ENCODE measurements at regions not wholly inside any gene's neighbourhood (a gene's known extent, or its start where the extent isn't known, plus 50 kb on each side); places are given as distances from the start of the nearest gene placed in this dataset.
A peak's percentile ranks its signal among the peaks of the same experiment; 100 is the strongest.

- Mint-ChIP-seq H3K27ac (peak overlapping the region; percentile 95), H3K9me3 (ENCODE audit: insufficient read depth) (no peaks in the 10 kb centered on the region), H3K27me3 (no peaks in the 10 kb centered on the region), H3K4me3 (peak overlapping the region; percentile 26), H3K4me1 (peaks cover 83% of the 10 kb centered on the region)
- H4K20me1 ChIP-seq (ENCODE audit: control insufficient read depth, insufficient read depth, low read length, poor library complexity, severe bottlenecking), result no peaks in the 10 kb centered on the region
- no peak overlapping the region for H3K4me3 ChIP-seq (ENCODE audit: control extremely low read depth in 1 of 5, extremely low read depth in 1 of 5, insufficient read depth in 1 of 5, low read depth in 2 of 5, low read length in 4 of 5)
- no peaks in the 10 kb centered on the region for H3K27me3 ChIP-seq (replicated peaks in 1 of 4; ENCODE audit: control extremely low read depth in 1 of 4, control insufficient read depth in 3 of 4, insufficient read depth in 4 of 4, low read length in 3 of 4)
- H3K4me2 ChIP-seq (replicated peaks; ENCODE audit: low read depth, low read length, poor library complexity, severe bottlenecking), result peak overlapping the region; percentile 12
- WGBS (ENCODE audit: insufficient coverage), result no CpG with 5 or more reads among the region's 2 CpGs
- no peak overlapping the region for H2AFZ ChIP-seq (ENCODE audit: insufficient read depth, low read depth, low read length, poor library complexity, severe bottlenecking)
- no peak for TF ChIP-seq CTCF (IDR thresholded peaks at IDR 0.05)
- no peak for TF ChIP-seq EZH2 (IDR thresholded peaks at IDR 0.05; ENCODE audit: borderline replicate concordance, insufficient read depth, low read depth, low read length, poor library complexity, severe bottlenecking)
- POLR2A ChIA-PET, result interaction anchor here (1.4 to 4.9 kb wide), 3 partner anchors 12 to 79 kb away, joined by 3 to 60 read pairs (median 6); no protein-coding TSS in a partner anchor
- peak overlapping the region in 1 of 2 donors; percentile 99 for H3K27ac ChIP-seq (ENCODE audit: low read length in 2 of 2)
- H3K9me3 ChIP-seq (ENCODE audit: control extremely low read depth in 1 of 3, control insufficient read depth in 2 of 3, insufficient read depth in 1 of 3, low read length in 2 of 3), result peaks cover 0 to 9% (median 0%) of the 10 kb centered on the region in 3 donors
- no peaks in the 10 kb centered on the region for H3K79me2 ChIP-seq (ENCODE audit: control insufficient read depth, insufficient read depth, low read length)
- DNase-seq (peak; percentile 43), ATAC-seq (ENCODE audit: low read depth) (no peak)
- no peak overlapping the region for H3K9ac ChIP-seq (ENCODE audit: low read length)
- H3K36me3 ChIP-seq (replicated peaks in 1 of 2; ENCODE audit: control extremely low read depth in 1 of 2, control insufficient read depth in 1 of 2, extremely low read depth in 1 of 2, insufficient read depth in 2 of 2, low read length in 1 of 2), result no peaks in the 10 kb centered on the region
- intact Hi-C loops (cut with micrococcal nuclease), result loop anchor here (5.0 to 10.0 kb wide), 3 partner anchors 252 to 1354 kb away; no protein-coding TSS in a partner anchor
- CTCF ChIA-PET, result interaction anchor here (0.9 to 36.8 kb wide), 5 partner anchors 8 to 114 kb away, joined by 4 to 1002 read pairs (median 41); partner anchors contain the start of gene TAGAP
- peaks cover 69 to 77% of the 10 kb centered on the region in 2 donors for H3K4me1 ChIP-seq (ENCODE audit: control insufficient read depth in 2 of 2, insufficient read depth in 2 of 2, low read length in 2 of 2)
Measured at GRCh38 chr6:159118924-159119323, 50.3 kb upstream of the FNDC1 start.

GRCh38 chr6:159117563-159117962 is 51.6 kb upstream of the FNDC1 start:
- H3K27me3 ChIP-seq (replicated peaks in 1 of 4; ENCODE audit: control extremely low read depth in 1 of 4, control insufficient read depth in 3 of 4, insufficient read depth in 4 of 4, low read length in 3 of 4), result no peaks in the 10 kb centered on the region
- H3K4me1 ChIP-seq (ENCODE audit: control insufficient read depth in 2 of 2, insufficient read depth in 2 of 2, low read length in 2 of 2), result peaks cover 81 to 84% of the 10 kb centered on the region in 2 donors
- 0% methylated on average over 4 of the region's 5 CpGs for WGBS (ENCODE audit: insufficient coverage)
- peak overlapping the region; percentile 99 for H3K27ac ChIP-seq (ENCODE audit: low read length in 2 of 2)
- peak overlapping the region; percentile 88 for H3K4me3 Mint-ChIP-seq
- no peaks in the 10 kb centered on the region for H3K36me3 ChIP-seq (replicated peaks in 1 of 2; ENCODE audit: control extremely low read depth in 1 of 2, control insufficient read depth in 1 of 2, extremely low read depth in 1 of 2, insufficient read depth in 2 of 2, low read length in 1 of 2)
- H4K20me1 ChIP-seq (ENCODE audit: control insufficient read depth, insufficient read depth, low read length, poor library complexity, severe bottlenecking), result no peaks in the 10 kb centered on the region
- no peaks in the 10 kb centered on the region for H3K27me3 Mint-ChIP-seq
- CTCF ChIA-PET, result interaction anchor here (1.0 to 36.8 kb wide), 5 partner anchors 7 to 109 kb away, joined by 5 to 1002 read pairs (median 41); partner anchors contain the start of gene TAGAP
- DNase-seq, result peak; percentile 91
- H3K9me3 ChIP-seq (ENCODE audit: control extremely low read depth in 1 of 3, control insufficient read depth in 2 of 3, insufficient read depth in 1 of 3, low read length in 2 of 3), result peaks cover 0 to 3% (median 0%) of the 10 kb centered on the region in 3 donors
- peak overlapping the region; percentile 95 for H3K27ac Mint-ChIP-seq
- H3K4me2 ChIP-seq (replicated peaks; ENCODE audit: low read depth, low read length, poor library complexity, severe bottlenecking), result peak overlapping the region; percentile 68
- H3K9me3 Mint-ChIP-seq (ENCODE audit: insufficient read depth), result no peaks in the 10 kb centered on the region
- ATAC-seq (ENCODE audit: low read depth), result peak; percentile 70
- intact Hi-C loops (cut with micrococcal nuclease), result loop anchor here (1.0 to 10.0 kb wide), 5 partner anchors 10 to 1353 kb away; no protein-coding TSS in a partner anchor
- H3K9ac ChIP-seq (ENCODE audit: low read length), result peak overlapping the region; percentile 49
- peak overlapping the region; percentile 6 for H2AFZ ChIP-seq (ENCODE audit: insufficient read depth, low read depth, low read length, poor library complexity, severe bottlenecking)
- no peak overlapping the region for H3K4me3 ChIP-seq (ENCODE audit: control extremely low read depth in 1 of 5, extremely low read depth in 1 of 5, insufficient read depth in 1 of 5, low read depth in 2 of 5, low read length in 4 of 5)
- peaks cover 85% of the 10 kb centered on the region for H3K4me1 Mint-ChIP-seq
- peaks cover 8% of the 10 kb centered on the region for H3K79me2 ChIP-seq (ENCODE audit: control insufficient read depth, insufficient read depth, low read length)
- TF ChIP-seq EZH2 (IDR thresholded peaks at IDR 0.05; ENCODE audit: borderline replicate concordance, insufficient read depth, low read depth, low read length, poor library complexity, severe bottlenecking) (no peak), CTCF (IDR thresholded peaks at IDR 0.05) (no peak)
- POLR2A ChIA-PET, result interaction anchor here (0.7 to 4.9 kb wide), 4 partner anchors 9 to 1894 kb away, joined by 3 to 60 read pairs (median 8); no protein-coding TSS in a partner anchor

Data from B cell (primary cell).